Panc1 (cell line): ENCODE measurements at regions not wholly inside any gene's neighbourhood (a gene's known extent, or its start where the extent isn't known, plus 50 kb on each side); places are given as distances from the start of the nearest gene placed in this dataset.

Experiments used
- ATAC-seq: fragments of 200-7000 bp; cut with Tn5 transposase; 2 replicates; pipeline ENCODE4 v1.9.1; 2020; ENCODE audit warnings: mild to moderate bottlenecking, moderate library complexity
- BruUV-seq: library from RNA; stranded (reverse); fragments of 400-500 nt; replicated peaks from 2 replicates; lab custom pipeline; 2021; lab: Mats Ljungman, UMichigan
- CTCF ChIA-PET: fragments of 300-600 bp; sonication (Branson Sonifier 250); formaldehyde crosslinking; loops from one replicate; lab custom pipeline; 2022; ENCODE audit warnings: antibody characterized with exemption; lab: Charles Lee
- POLR2A ChIA-PET: fragments of 300-600 bp; sonication (Branson Sonifier 250); formaldehyde crosslinking; loops from one replicate; lab custom pipeline; 2022; ENCODE audit warnings: antibody characterized with exemption; lab: Charles Lee
- DNase-seq: peaks from one replicate; pipeline ENCODE4 v3.0.0-alpha.2; 2010; ENCODE audit warnings: low read depth, low spot score
- H3K27ac ChIP-seq: 2 replicates; pipeline ENCODE4 v1.5.1; 2011; ENCODE audit warnings: mild to moderate bottlenecking, low read length, inconsistent platforms
- H3K27me3 ChIP-seq: fragments of 200-500 bp; sonication (Bioruptor generic); 2 replicates; pipeline ENCODE4 v1.6.0; 2014; ENCODE audit warnings: low read length, inconsistent platforms; ENCODE audit not compliant: control insufficient read depth, insufficient read depth
- H3K36me3 ChIP-seq: fragments of 200-500 bp; sonication (Bioruptor generic); 2 replicates; pipeline ENCODE4 v1.5.1; 2014; ENCODE audit warnings: inconsistent platforms, mild to moderate bottlenecking, low read length, moderate library complexity; ENCODE audit not compliant: control insufficient read depth, insufficient read depth
- H3K4me1 ChIP-seq: 2 replicates; pipeline ENCODE4 v1.5.1; 2011; ENCODE audit warnings: inconsistent platforms, mild to moderate bottlenecking, low read length, moderate library complexity; ENCODE audit not compliant: control insufficient read depth, insufficient read depth
- H3K4me3 ChIP-seq, 2 experiments: 2 replicates each; pipeline ENCODE4 v1.5.1; 2011 to 2012; ENCODE audit warnings: low read depth in 2 of 2, low read length in 2 of 2, mild to moderate bottlenecking in 2 of 2, inconsistent platforms in 1 of 2, moderate library complexity in 1 of 2
- H3K9me3 ChIP-seq: fragments of 200-500 bp; sonication (Bioruptor generic); 2 replicates; pipeline ENCODE4 v1.5.1; 2014; ENCODE audit warnings: low read depth, mild to moderate bottlenecking, inconsistent platforms, low read length, moderate library complexity; ENCODE audit not compliant: control insufficient read depth, insufficient read depth
- POLR2AphosphoS5 ChIP-seq: IDR thresholded peaks from 2 replicates; pipeline ENCODE4 v1.6.1; 2012; ENCODE audit warnings: mild to moderate bottlenecking, low read depth, low read length, moderate library complexity
- SIN3A ChIP-seq: IDR thresholded peaks from 2 replicates; pipeline ENCODE4 v1.6.1; 2012; ENCODE audit warnings: low read depth, mild to moderate bottlenecking, low read length, moderate library complexity, borderline replicate concordance; ENCODE audit not compliant: insufficient read depth
- TCF7L2 ChIP-seq: IDR thresholded peaks from 2 replicates; pipeline ENCODE4 v1.6.1; 2011; ENCODE audit warnings: mild to moderate bottlenecking, low read depth, low read length, inconsistent platforms
- in situ Hi-C: cut with HindIII; loops from 2 replicates; pipeline ENCODE4 v1.10.0; 2016; ENCODE audit warnings: low sequenced_read_pairs, low pct_unique_long_range_greater_than_20kb
- intact Hi-C: fragments of 100-400 bp; cut with micrococcal nuclease; formaldehyde crosslinking; loops from one replicate; pipeline ENCODE4 v1.10.0; 2022; ENCODE audit not compliant: unreplicated experiment
- TF ChIP-seq, protein P1 (sequence below), 2 experiments: IDR thresholded peaks; 2 replicates each; pipeline ENCODE4 v1.6.1; 2011 to 2012; ENCODE audit warnings: low read depth in 2 of 2, control low read depth in 1 of 2, low read length in 1 of 2, mild to moderate bottlenecking in 1 of 2, moderate library complexity in 1 of 2; ENCODE audit not compliant: insufficient read depth in 1 of 2
- TF ChIP-seq, protein P2 (sequence below): fragments of 450-650 bp; IDR thresholded peaks from 2 replicates; pipeline ENCODE4 v1.5.1; 2017; ENCODE audit warnings: mild to moderate bottlenecking

DNA sequence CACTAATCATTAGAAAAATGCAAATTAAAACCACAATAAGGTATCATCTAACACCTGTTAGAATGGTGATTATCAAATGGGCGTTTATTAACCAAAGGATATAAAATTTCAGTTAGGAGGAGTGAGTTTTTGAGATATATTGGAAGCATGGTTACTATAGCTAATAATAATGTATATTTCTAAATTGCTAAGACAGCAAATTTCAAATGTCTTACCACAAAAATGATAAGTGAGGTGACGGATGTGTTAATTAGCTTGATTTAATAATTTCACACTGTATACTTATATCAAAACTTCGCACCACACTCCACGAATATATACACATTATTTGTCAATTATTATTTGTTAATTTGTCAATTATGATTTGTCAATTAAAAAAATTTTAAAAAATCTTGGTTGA lies 227.2 kb upstream of the DDX18 start:
- Histone ChIP-seq H3K27me3 (no peaks in the 10 kb centered on the region), H3K27ac (no peak overlapping the region), H3K9me3 (no peaks in the 10 kb centered on the region), H3K36me3 (no peaks in the 10 kb centered on the region), H3K4me3 (no peak overlapping the region), H3K4me1 (no peaks in the 10 kb centered on the region)
- ChIA-PET CTCF (no interaction called here), POLR2A (no interaction called here)
- TF ChIP-seq SIN3A, result no peak
- TF ChIP-seq, protein P1, sequence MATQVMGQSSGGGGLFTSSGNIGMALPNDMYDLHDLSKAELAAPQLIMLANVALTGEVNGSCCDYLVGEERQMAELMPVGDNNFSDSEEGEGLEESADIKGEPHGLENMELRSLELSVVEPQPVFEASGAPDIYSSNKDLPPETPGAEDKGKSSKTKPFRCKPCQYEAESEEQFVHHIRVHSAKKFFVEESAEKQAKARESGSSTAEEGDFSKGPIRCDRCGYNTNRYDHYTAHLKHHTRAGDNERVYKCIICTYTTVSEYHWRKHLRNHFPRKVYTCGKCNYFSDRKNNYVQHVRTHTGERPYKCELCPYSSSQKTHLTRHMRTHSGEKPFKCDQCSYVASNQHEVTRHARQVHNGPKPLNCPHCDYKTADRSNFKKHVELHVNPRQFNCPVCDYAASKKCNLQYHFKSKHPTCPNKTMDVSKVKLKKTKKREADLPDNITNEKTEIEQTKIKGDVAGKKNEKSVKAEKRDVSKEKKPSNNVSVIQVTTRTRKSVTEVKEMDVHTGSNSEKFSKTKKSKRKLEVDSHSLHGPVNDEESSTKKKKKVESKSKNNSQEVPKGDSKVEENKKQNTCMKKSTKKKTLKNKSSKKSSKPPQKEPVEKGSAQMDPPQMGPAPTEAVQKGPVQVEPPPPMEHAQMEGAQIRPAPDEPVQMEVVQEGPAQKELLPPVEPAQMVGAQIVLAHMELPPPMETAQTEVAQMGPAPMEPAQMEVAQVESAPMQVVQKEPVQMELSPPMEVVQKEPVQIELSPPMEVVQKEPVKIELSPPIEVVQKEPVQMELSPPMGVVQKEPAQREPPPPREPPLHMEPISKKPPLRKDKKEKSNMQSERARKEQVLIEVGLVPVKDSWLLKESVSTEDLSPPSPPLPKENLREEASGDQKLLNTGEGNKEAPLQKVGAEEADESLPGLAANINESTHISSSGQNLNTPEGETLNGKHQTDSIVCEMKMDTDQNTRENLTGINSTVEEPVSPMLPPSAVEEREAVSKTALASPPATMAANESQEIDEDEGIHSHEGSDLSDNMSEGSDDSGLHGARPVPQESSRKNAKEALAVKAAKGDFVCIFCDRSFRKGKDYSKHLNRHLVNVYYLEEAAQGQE (IDR thresholded peaks at IDR 0.05; ENCODE audit: insufficient read depth in 1 of 2, low read depth in 2 of 2, low read length in 1 of 2), result no peak
- TF ChIP-seq, protein P2, sequence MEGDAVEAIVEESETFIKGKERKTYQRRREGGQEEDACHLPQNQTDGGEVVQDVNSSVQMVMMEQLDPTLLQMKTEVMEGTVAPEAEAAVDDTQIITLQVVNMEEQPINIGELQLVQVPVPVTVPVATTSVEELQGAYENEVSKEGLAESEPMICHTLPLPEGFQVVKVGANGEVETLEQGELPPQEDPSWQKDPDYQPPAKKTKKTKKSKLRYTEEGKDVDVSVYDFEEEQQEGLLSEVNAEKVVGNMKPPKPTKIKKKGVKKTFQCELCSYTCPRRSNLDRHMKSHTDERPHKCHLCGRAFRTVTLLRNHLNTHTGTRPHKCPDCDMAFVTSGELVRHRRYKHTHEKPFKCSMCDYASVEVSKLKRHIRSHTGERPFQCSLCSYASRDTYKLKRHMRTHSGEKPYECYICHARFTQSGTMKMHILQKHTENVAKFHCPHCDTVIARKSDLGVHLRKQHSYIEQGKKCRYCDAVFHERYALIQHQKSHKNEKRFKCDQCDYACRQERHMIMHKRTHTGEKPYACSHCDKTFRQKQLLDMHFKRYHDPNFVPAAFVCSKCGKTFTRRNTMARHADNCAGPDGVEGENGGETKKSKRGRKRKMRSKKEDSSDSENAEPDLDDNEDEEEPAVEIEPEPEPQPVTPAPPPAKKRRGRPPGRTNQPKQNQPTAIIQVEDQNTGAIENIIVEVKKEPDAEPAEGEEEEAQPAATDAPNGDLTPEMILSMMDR, result no peak
- no peak for TF ChIP-seq TCF7L2
- no peak for TF ChIP-seq POLR2AphosphoS5
- intact Hi-C loops (no loop called here), in situ Hi-C loops (no loop called here)
- ATAC-seq (no peak), DNase-seq (no peak)
- BruUV-seq, result no TSS peak

DNA sequence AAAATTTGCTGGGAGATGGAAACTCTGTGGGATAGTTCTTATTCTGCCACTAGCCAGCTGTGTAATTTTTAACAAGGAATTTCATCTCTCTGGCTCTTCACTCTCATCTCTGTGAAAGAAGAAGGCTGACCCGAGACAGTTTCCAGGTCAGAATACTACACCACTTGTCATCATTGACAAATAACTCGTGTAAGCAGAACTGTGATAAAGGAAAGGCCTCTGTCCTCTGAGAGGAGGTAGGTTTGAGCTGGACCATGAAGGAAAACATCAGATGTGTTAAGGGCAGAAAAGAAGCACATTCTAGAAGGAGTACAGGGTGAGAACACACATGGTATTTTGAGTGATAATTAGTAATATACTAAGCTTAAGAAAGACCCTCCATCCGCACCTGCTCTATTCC lies 211.4 kb upstream of the DDX18 start:
- no peaks in the 10 kb centered on the region for H3K27me3 ChIP-seq
- no peaks in the 10 kb centered on the region for H3K4me1 ChIP-seq
- no peak overlapping the region for H3K27ac ChIP-seq
- no peaks in the 10 kb centered on the region for H3K9me3 ChIP-seq
- ChIA-PET CTCF (no interaction called here), POLR2A (no interaction called here)
- no peak for DNase-seq
- in situ Hi-C loops, result no loop called here
- no peak for ATAC-seq
- TF ChIP-seq, protein P2, result no peak
- TF ChIP-seq POLR2AphosphoS5, result no peak
- TF ChIP-seq, protein P1 (IDR thresholded peaks at IDR 0.05; ENCODE audit: insufficient read depth in 1 of 2, low read depth in 2 of 2, low read length in 1 of 2), result no peak
- TF ChIP-seq TCF7L2, result no peak
- H3K4me3 ChIP-seq, result no peak overlapping the region
- no TSS peak for BruUV-seq
- intact Hi-C loops, result no loop called here
- H3K36me3 ChIP-seq, result no peaks in the 10 kb centered on the region
